ENCODE measurements at regions not wholly inside any gene's neighbourhood (a gene's known extent, or its start where the extent isn't known, plus 50 kb on each side); places are given as distances from the start of the nearest gene placed in this dataset.

DNA sequence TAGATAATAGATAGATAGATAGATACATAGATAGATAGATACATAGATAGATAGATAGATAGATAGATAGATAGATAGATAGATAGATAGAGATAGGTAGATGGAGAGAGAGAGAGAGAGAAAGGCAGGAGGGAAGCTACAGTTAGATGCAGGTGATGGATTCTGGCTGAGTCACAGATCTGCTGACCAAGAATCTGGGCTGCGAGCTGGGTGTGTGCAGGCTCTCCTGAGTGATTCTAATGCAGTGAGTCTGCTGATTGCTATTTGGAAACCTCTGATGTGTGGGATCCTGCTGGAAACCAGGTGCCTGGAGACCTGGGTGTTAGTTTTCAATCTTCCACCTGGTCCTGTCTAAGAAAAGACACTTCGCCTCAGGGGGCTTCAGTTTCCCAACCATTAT, 1441.8 kb downstream of the TBC1D22A start:
- in situ Hi-C loops (cut with HindIII; ENCODE audit: low pct_unique_long_range_greater_than_20kb, low sequenced_read_pairs), result no loop called here
- no peak for DNase-seq (ENCODE audit: low read depth, low spot score)

- in situ Hi-C loops (cut with HindIII; ENCODE audit: low pct_unique_long_range_greater_than_20kb, low sequenced_read_pairs), result no loop called here
Measured at GRCh38 chr22:48199667-48200066, 1437.2 kb downstream of the TBC1D22A start.

DNA sequence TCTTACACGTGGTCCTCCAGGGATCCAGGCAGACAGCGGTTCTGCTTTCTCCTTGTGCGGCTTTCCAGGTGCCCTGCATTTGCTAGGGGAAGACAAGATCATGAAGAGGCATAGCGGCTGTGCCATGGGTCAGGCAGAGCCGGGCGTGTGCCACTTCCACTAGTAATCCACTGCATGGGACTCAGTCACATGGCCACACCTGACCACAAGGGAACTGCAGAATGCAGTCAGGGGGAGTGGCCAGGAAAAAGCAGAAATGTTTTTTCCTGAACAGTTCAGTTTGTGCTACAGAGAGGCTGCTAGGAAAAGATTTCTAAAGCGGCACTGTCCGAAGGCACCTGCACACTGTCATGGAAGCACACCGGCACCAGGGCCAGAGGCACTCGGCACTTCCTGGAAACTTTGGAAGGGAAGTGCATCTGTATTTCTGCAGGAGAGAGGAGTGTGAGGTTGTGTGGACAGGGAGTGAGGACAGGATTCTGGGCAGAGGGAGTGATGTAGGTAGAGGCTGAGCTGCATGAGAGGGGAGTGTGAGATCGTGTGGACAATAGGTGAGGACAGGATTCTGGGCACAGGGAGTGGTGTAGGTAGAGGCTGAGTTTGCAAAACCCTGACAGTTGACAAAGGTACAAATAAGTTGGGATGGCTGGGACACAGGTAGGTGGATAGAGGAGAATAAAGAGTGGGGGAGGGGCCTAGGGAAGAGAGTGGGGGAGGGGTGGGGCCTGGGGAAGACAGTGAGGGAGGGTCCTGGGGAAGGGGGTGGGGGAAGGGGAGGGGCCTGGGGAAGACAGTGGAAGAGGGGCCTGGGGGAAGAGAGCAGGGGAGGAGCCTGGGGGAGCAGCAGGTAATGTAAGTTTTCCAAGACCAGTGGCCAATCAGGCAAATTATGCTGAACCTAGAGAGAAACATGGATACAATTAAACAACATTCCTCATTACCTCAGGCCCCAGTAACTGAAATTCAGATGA, 1436.3 kb downstream of the TBC1D22A start:
- peak; percentile 19 for DNase-seq (ENCODE audit: low read depth, low spot score)
- in situ Hi-C loops (cut with HindIII; ENCODE audit: low pct_unique_long_range_greater_than_20kb, low sequenced_read_pairs), result no loop called here

More at GRCh38 chr22:48199667-48200066, 1437.2 kb downstream of the TBC1D22A start:
- no peak for DNase-seq (ENCODE audit: low read depth, low spot score)

- in situ Hi-C loops (cut with HindIII; ENCODE audit: low pct_unique_long_range_greater_than_20kb, low sequenced_read_pairs), result no loop called here
- DNase-seq (ENCODE audit: low read depth, low spot score), result no peak
Measured at GRCh38 chr22:48197189-48197690, 1434.8 kb downstream of the TBC1D22A start.

- no peak for DNase-seq (ENCODE audit: low read depth, low spot score)
- in situ Hi-C loops (cut with HindIII; ENCODE audit: low pct_unique_long_range_greater_than_20kb, low sequenced_read_pairs), result no loop called here
Measured at GRCh38 chr22:48192920-48193319, 1430.5 kb downstream of the TBC1D22A start.

- in situ Hi-C loops (cut with HindIII; ENCODE audit: low pct_unique_long_range_greater_than_20kb, low sequenced_read_pairs), result no loop called here
- DNase-seq (ENCODE audit: low read depth, low spot score), result no peak
Measured at GRCh38 chr22:48192071-48192470, 1429.6 kb downstream of the TBC1D22A start.

DNA sequence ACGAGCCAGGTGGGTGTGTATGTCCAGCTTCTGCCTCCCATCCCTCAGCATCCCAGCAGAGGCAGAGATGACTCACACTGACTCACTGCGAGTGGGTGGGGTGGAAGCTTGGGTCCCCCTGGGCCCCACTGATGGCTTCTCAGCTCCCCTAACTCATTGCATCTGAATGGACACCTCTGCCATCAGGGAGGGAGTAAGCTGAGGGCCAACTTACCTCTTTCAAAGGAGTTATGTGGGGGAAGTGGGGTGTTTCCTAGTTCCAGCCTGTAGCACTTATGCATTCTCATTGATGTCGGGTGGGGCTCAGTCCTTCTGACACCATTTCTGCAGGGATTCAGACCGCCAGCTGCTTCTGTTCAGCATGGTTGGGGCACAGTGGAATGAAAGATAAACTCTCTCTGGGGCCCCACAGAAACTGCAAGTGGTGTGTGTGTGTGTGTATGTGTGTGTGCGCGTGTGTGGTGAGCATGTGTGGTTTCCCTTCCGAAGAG, 1425.8 kb downstream of the TBC1D22A start:
- in situ Hi-C loops (cut with HindIII; ENCODE audit: low pct_unique_long_range_greater_than_20kb, low sequenced_read_pairs), result no loop called here
- no peak for DNase-seq (ENCODE audit: low read depth, low spot score)

DNA sequence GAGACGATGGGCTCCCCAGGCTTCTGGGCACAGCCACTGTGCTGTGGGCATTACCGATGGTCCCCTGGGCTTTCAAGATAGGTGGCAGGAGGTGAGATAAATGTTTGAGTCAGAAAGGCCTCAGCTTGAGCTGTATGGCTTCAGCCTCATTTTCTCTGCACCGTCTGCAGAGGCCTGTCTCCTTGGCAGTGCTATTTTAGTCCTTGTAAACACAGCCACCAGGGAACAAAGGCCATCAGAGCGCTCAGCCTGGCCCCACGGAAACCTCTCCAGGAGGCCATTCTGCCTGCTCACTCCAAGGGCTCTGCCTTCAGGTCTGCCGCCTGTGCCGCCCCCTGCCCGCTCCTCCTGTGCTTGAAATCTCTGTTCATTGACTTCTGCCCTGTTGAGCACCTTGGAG, 1424.9 kb downstream of the TBC1D22A start:
- in situ Hi-C loops (cut with HindIII; ENCODE audit: low pct_unique_long_range_greater_than_20kb, low sequenced_read_pairs), result no loop called here
- no peak for DNase-seq (ENCODE audit: low read depth, low spot score)

DNA sequence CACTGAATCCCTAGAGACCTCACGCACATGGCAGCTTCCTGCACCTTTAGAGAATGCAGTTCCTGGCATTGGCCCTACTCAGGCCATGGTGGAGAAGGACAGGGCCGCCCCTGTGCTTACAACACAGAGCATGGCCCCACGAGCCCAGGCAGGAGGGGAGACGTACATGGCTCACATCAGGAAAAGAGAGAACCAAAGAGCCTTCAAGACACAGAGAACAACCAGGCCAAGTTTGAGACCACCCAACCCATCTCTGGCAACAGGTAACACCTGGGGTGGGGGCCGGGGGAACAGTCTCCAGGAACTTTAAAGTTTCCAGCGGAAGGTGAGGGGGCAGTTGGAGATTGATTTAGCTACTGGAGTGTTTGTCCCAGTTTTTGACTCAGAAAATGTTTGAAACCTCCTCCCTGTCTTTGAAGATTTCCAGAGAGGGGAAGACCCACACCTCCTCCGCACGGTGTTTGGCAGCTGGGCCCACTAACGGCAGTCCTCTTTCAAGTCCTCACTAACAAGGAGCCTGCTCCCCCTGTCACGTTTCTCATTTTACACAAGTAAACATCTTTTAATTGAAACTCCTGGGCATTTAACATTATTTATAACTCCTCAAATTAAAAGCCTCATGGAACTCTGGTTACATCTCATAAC, 1423.8 kb downstream of the TBC1D22A start:
- in situ Hi-C loops (cut with HindIII; ENCODE audit: low pct_unique_long_range_greater_than_20kb, low sequenced_read_pairs), result no loop called here

GRCh38 chr22:48185071-48186055, 1422.9 kb downstream of the TBC1D22A start:
- in situ Hi-C loops (cut with HindIII; ENCODE audit: low pct_unique_long_range_greater_than_20kb, low sequenced_read_pairs), result no loop called here
- no peak for DNase-seq (ENCODE audit: low read depth, low spot score)

More for the DNA sequence above, 1423.8 kb downstream of the TBC1D22A start:
- DNase-seq (ENCODE audit: low read depth, low spot score), result no peak

DNA sequence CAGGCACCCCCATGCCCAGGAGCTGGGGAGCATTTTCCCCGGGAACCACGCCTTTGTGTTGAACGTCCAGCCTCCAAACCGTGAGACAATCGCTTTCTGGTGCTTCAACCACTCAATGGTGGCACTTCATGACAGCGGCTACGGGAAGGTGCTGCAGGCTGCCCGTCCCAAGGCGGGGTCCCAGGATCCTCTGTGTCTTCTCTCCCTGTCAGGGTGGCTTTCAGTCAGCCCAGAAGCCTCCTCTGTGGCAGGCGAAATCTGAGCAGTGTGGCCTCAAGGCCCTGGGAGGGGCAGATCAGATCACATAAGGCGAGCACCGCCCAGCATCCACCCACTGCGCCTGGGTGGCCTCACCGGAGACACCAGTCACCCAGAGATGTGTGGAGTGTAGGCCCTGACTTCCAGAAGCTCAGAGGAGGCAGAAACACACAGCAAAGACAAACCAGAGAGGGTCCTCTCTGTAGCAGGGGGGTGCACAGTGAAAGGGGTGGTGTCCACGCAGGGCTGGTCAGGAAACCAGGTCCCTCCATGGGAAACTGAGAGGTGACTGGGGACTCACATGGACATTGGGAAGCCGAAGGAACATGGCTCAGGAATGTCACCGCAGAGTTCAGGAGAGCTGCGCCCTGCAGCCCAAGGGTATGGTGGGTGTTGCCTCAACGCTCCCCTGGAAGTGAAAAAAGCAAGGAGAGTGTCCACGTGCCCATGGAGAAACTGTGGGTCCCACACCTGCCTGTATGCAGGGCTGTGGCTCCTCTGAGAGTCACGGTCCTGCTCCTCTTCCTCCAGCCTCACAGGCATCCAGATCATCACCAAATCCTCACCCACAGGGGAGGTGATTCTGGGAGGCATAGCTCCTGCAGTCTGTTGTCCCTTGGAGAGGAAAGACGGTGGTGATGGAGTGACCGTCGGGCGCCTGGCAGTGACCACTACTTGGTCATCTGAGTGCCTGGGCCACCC, 1420.7 kb downstream of the TBC1D22A start:
- in situ Hi-C loops (cut with HindIII; ENCODE audit: low pct_unique_long_range_greater_than_20kb, low sequenced_read_pairs), result no loop called here
- DNase-seq (ENCODE audit: low read depth, low spot score), result no peak

DNA sequence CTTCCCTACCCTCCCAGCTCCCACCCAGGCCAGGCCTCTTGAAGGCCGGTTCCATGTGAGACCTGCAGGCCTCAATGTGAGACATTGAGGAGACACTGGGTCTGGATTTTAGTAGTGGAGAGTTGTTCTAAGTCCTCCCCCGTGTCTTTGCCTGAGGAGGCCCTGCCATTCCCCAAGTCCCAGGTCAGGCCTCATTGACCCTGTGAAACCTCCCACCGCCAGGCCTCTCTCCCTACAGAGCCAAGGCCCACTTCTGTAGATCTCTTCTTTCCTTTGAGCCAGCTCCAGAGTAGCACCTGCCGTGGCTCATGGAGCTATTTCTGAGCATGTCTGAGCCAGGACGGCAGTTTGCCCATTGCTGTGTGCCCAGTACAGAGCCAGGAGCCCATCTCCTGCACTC, 1419.6 kb downstream of the TBC1D22A start:
- in situ Hi-C loops (cut with HindIII; ENCODE audit: low pct_unique_long_range_greater_than_20kb, low sequenced_read_pairs), result no loop called here
- DNase-seq (ENCODE audit: low read depth, low spot score), result no peak

GRCh38 chr22:48181263-48181955, 1419.0 kb downstream of the TBC1D22A start:
- no peak for DNase-seq (ENCODE audit: low read depth, low spot score)
- in situ Hi-C loops (cut with HindIII; ENCODE audit: low pct_unique_long_range_greater_than_20kb, low sequenced_read_pairs), result no loop called here

GRCh38 chr22:48180631-48181030, 1418.2 kb downstream of the TBC1D22A start:
- DNase-seq (ENCODE audit: low read depth, low spot score), result no peak
- in situ Hi-C loops (cut with HindIII; ENCODE audit: low pct_unique_long_range_greater_than_20kb, low sequenced_read_pairs), result no loop called here

DNA sequence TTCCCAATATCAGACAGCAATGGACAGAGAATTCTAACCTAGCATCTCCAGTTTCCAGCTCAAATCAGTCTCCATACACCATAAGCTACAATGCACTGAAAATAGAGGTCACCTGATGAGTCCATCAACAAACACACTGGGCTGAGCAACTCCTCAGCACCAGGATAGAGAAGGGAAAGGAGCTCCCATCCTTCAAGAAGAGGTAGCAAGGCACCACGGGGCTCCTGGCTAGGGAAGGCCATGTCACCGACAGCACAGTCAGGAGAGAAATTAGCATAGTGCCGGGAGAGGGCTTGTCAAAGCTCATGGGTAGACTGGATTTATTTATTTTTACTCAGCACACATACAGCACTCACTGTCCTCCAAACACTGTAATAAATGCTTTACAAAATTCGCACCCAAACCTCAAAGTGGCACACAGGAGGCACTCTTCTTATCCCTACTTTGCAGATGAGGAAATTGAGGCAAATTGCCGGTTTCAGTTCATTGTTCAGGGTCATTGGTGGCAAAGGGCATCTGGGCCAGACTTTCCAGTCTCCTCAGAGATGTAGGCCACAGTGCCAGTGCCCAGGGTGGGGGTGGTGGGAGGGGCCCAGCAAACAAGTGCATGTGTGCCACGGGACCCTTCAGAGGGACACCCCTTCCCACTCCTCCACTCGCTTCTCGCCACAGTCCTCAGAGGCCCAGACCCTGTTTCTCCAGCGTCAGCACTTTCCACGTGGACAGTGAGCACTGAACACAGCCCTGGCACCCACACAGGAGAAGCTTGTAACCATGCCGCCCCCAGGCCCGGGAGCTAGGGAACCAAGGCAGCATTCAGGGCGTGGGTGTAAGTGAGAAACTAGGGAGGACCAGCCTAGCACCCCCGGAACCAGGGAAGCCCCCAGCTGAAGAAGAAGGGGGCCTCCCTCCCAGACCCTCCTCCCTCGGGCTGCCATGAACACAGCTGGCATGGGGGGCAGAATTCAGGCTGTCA, 1417.4 kb downstream of the TBC1D22A start:
- in situ Hi-C loops (cut with HindIII; ENCODE audit: low pct_unique_long_range_greater_than_20kb, low sequenced_read_pairs), result no loop called here
- no peak for DNase-seq (ENCODE audit: low read depth, low spot score)

Measured in SK-MEL-5 (cell line).